SH-SY5Y (cell line): ENCODE measurements at regions not wholly inside any gene's neighbourhood (a gene's known extent, or its start where the extent isn't known, plus 50 kb on each side); places are given as distances from the start of the nearest gene placed in this dataset.

ENCODE experiments used
- GATA2 ChIP-seq: IDR thresholded peaks from 2 replicates; pipeline ENCODE4 v1.6.1; 2011; ENCODE audit warnings: mild to moderate bottlenecking, low read depth, low read length
- GATA3 ChIP-seq: IDR thresholded peaks from 2 replicates; pipeline ENCODE4 v1.6.1; 2011; ENCODE audit warnings: low read depth, mild to moderate bottlenecking, low read length, moderate library complexity

GRCh38 chr1:56189946-56190805 is 389.2 kb downstream of the PLPP3 start:
- TF ChIP-seq GATA2 = no peak
- no peak for TF ChIP-seq GATA3
